ENCODE measurements at regions not wholly inside any gene's neighbourhood (a gene's known extent, or its start where the extent isn't known, plus 50 kb on each side); places are given as distances from the start of the nearest gene placed in this dataset.

- H3K4me1 ChIP-seq (ENCODE audit: low read length) = no peaks in the 10 kb centered on the region
- H4K20me1 ChIP-seq (ENCODE audit: insufficient read depth, low read length) = no peaks in the 10 kb centered on the region
- no peaks in the 10 kb centered on the region for H3K79me2 ChIP-seq (ENCODE audit: low read length)
- no peak overlapping the region for H3K9ac ChIP-seq (ENCODE audit: low read length)
- H3K36me3 ChIP-seq (replicated peaks; ENCODE audit: low read depth, low read length) = no peaks in the 10 kb centered on the region
- H3K4me2 ChIP-seq (ENCODE audit: low read length) = no peak overlapping the region
- H2AFZ ChIP-seq (ENCODE audit: low read depth, low read length) = no peak overlapping the region
- H3K27ac ChIP-seq (ENCODE audit: low read length) = no peak overlapping the region
- H3K9me3 ChIP-seq (ENCODE audit: insufficient read depth, low read length) = no peaks in the 10 kb centered on the region
- TF ChIP-seq CTCF (IDR thresholded peaks at IDR 0.05; ENCODE audit: low read depth, low read length) (no peak), EZH2phosphoT487 (IDR thresholded peaks at IDR 0.05; ENCODE audit: low read depth) (no peak)
- no peaks in the 10 kb centered on the region for H3K27me3 ChIP-seq (ENCODE audit: low read depth, low read length)
- H3K4me3 ChIP-seq (ENCODE audit: low read length) = no peak overlapping the region
Measured at GRCh38 chr19:31666126-31666525, 316.9 kb upstream of the TSHZ3 start.

DNA sequence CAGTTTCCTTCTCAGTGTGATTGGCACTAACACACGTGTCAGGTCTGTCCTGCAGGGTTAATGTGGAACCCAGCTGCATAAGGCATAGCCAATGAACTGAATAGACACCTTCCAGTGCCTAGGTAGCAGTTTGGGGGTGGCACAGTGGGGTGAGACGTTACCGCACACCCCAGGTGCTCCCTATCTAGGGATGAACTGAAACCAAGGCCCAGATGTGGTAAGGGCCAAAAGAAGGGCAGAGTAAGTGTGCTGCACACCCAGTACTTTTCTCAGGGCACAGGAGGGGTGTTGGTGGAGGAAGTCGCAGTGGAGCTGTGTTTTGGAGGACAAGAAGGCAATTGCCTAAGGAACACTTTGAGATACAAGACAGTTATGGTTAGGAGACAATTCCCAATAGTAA is 317.9 kb upstream of the TSHZ3 start:
- Histone ChIP-seq H3K27me3 (ENCODE audit: low read depth, low read length) (no peaks in the 10 kb centered on the region), H3K4me1 (ENCODE audit: low read length) (no peaks in the 10 kb centered on the region), H3K4me3 (ENCODE audit: low read length) (no peak overlapping the region), H3K4me2 (ENCODE audit: low read length) (no peak overlapping the region), H2AFZ (ENCODE audit: low read depth, low read length) (no peak overlapping the region), H3K27ac (ENCODE audit: low read length) (no peak overlapping the region), H3K36me3 (replicated peaks; ENCODE audit: low read depth, low read length) (no peaks in the 10 kb centered on the region), H3K79me2 (ENCODE audit: low read length) (no peaks in the 10 kb centered on the region), H3K9me3 (ENCODE audit: insufficient read depth, low read length) (no peaks in the 10 kb centered on the region), H3K9ac (ENCODE audit: low read length) (no peak overlapping the region), H4K20me1 (ENCODE audit: insufficient read depth, low read length) (no peaks in the 10 kb centered on the region)
- TF ChIP-seq CTCF (IDR thresholded peaks at IDR 0.05; ENCODE audit: low read depth, low read length) = no peak
- TF ChIP-seq EZH2phosphoT487 (IDR thresholded peaks at IDR 0.05; ENCODE audit: low read depth) = no peak

- no peaks in the 10 kb centered on the region for H3K36me3 ChIP-seq (replicated peaks; ENCODE audit: low read depth, low read length)
- no peak overlapping the region for H2AFZ ChIP-seq (ENCODE audit: low read depth, low read length)
- TF ChIP-seq EZH2phosphoT487 (IDR thresholded peaks at IDR 0.05; ENCODE audit: low read depth) = no peak
- no peak for TF ChIP-seq CTCF (IDR thresholded peaks at IDR 0.05; ENCODE audit: low read depth, low read length)
Measured at GRCh38 chr19:31668921-31669320, 319.7 kb upstream of the TSHZ3 start.

DNA sequence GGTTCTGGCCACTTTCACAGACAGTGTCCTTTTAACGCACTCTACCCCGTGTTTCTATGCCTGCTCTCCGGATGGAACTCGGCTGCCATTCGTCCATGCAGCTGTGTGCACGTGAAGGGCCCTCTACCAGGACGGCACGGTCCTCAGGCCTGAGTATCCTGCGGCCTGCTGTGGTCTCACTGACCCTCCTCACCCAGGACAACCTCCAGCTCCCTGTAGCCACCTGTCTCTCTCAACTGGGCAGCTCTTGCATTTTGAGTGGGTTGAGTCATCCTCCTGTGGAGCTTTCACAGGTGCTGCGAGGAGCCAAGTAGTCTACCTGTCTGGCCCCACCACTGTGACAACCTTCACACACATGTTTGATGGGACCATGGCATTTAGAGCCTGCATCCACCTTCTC is 321.7 kb upstream of the TSHZ3 start:
- Histone ChIP-seq H3K9me3 (ENCODE audit: insufficient read depth, low read length) (no peaks in the 10 kb centered on the region), H4K20me1 (ENCODE audit: insufficient read depth, low read length) (no peaks in the 10 kb centered on the region), H3K27me3 (ENCODE audit: low read depth, low read length) (no peaks in the 10 kb centered on the region), H3K4me2 (ENCODE audit: low read length) (no peak overlapping the region), H3K27ac (ENCODE audit: low read length) (no peak overlapping the region), H3K4me3 (ENCODE audit: low read length) (no peak overlapping the region), H3K4me1 (ENCODE audit: low read length) (no peaks in the 10 kb centered on the region), H3K9ac (ENCODE audit: low read length) (no peak overlapping the region), H3K36me3 (replicated peaks; ENCODE audit: low read depth, low read length) (no peaks in the 10 kb centered on the region), H3K79me2 (ENCODE audit: low read length) (no peaks in the 10 kb centered on the region), H2AFZ (ENCODE audit: low read depth, low read length) (no peak overlapping the region)
- TF ChIP-seq EZH2phosphoT487 (IDR thresholded peaks at IDR 0.05; ENCODE audit: low read depth) (no peak), CTCF (IDR thresholded peaks at IDR 0.05; ENCODE audit: low read depth, low read length) (no peak)

More at GRCh38 chr19:31668921-31669320, 319.7 kb upstream of the TSHZ3 start:
- Histone ChIP-seq H3K4me3 (ENCODE audit: low read length) (no peak overlapping the region), H3K9me3 (ENCODE audit: insufficient read depth, low read length) (no peaks in the 10 kb centered on the region), H4K20me1 (ENCODE audit: insufficient read depth, low read length) (no peaks in the 10 kb centered on the region), H3K79me2 (ENCODE audit: low read length) (no peaks in the 10 kb centered on the region), H3K4me2 (ENCODE audit: low read length) (no peak overlapping the region), H3K27me3 (ENCODE audit: low read depth, low read length) (no peaks in the 10 kb centered on the region), H3K9ac (ENCODE audit: low read length) (no peak overlapping the region), H3K27ac (ENCODE audit: low read length) (no peak overlapping the region), H3K4me1 (ENCODE audit: low read length) (no peaks in the 10 kb centered on the region)

Measured in OCI-LY3 (cell line).